H1 (cell line): ENCODE measurements at regions not wholly inside any gene's neighbourhood (a gene's known extent, or its start where the extent isn't known, plus 50 kb on each side); places are given as distances from the start of the nearest gene placed in this dataset.

Experiments used
- CEBPB ChIP-seq: IDR thresholded peaks from 2 replicates; pipeline ENCODE4 v1.6.1; 2012; ENCODE audit warnings: low read depth, low read length
- CTCF ChIP-seq, 3 experiments: IDR thresholded peaks; 1 replicate in 2 of 3; 2 replicates in 1 of 3; pipeline versions ENCODE4 v1.5.1 to v1.6.1; 2011; ENCODE audit warnings: low read length in 3 of 3, mild to moderate bottlenecking in 3 of 3, inconsistent platforms in 2 of 3, low read depth in 1 of 3, moderate library complexity in 1 of 3; ENCODE audit not compliant: insufficient read depth in 1 of 3; ENCODE audit errors: control extremely low read depth in 1 of 3
- EZH2 ChIP-seq: fragments of 200-600 bp; sonication (generic); IDR thresholded peaks from 2 replicates; pipeline ENCODE4 v1.7.1; 2012; ENCODE audit warnings: low read depth, mild to moderate bottlenecking, moderate library complexity, low read length, inconsistent platforms; ENCODE audit not compliant: severe bottlenecking
- HDAC2 ChIP-seq, 2 experiments: fragments of 300-600 bp in 1 of 2; sonication (generic) in 1 of 2; IDR thresholded peaks; 2 replicates each; pipeline ENCODE4 v1.6.1; 2011 to 2012; ENCODE audit warnings: low read depth in 2 of 2, low read length in 2 of 2, mild to moderate bottlenecking in 2 of 2, moderate library complexity in 2 of 2, borderline replicate concordance in 1 of 2, inconsistent platforms in 1 of 2
- POLR2A ChIP-seq, 2 experiments: IDR thresholded peaks; 1 replicate in 1 of 2; 2 replicates in 1 of 2; pipeline ENCODE4 v1.6.1; 2011; ENCODE audit warnings: low read depth in 2 of 2, low read length in 2 of 2, mild to moderate bottlenecking in 2 of 2; ENCODE audit errors: control extremely low read depth in 1 of 2
- SUZ12 ChIP-seq: fragments of 200-600 bp; sonication (generic); IDR thresholded peaks from 2 replicates; pipeline ENCODE4 v1.6.1; 2012; ENCODE audit warnings: mild to moderate bottlenecking, inconsistent platforms, low read length, moderate library complexity, mixed read lengths

- no peak for TF ChIP-seq CEBPB
- no peak for TF ChIP-seq HDAC2 (IDR thresholded peaks at IDR 0.05; ENCODE audit: borderline replicate concordance in 1 of 2, low read depth in 2 of 2, low read length in 2 of 2)
- TF ChIP-seq POLR2A (IDR thresholded peaks at IDR 0.05; ENCODE audit: control extremely low read depth in 1 of 2, low read depth in 2 of 2, low read length in 2 of 2) = no peak
- TF ChIP-seq SUZ12 = no peak
- TF ChIP-seq EZH2 = no peak
- no peak for TF ChIP-seq CTCF (IDR thresholded peaks at IDR 0.05; ENCODE audit: control extremely low read depth in 1 of 3, insufficient read depth in 1 of 3, low read depth in 1 of 3, low read length in 3 of 3)
Measured at GRCh38 chr1:110749960-110750359, 75.2 kb upstream of the KCNA3 start.
